ENCODE measurements at regions not wholly inside any gene's neighbourhood (a gene's known extent, or its start where the extent isn't known, plus 50 kb on each side); places are given as distances from the start of the nearest gene placed in this dataset.

DNA sequence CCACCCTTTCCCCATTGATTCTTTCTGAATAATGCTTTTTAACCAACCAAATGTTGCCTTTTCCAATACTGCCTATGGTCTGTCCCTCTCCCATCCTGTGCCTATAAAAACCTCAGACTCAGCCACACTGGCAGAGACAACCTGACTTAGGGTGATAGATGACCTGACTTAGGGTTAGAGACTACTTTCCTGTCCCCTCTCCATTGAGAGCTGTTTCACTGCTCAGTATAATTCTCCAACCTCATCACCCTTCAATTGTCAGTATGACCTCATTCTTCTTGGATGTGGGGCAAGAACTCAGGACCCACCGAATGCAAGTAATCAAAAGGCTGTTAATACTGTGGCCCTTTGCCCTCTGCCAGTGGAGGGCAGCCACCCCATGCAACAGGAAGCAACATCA lies 182.3 kb upstream of the STK17B start:
- Histone ChIP-seq H3K27me3 (ENCODE audit: low read depth) (no peaks in the 10 kb centered on the region), H3K4me1 (no peaks in the 10 kb centered on the region), H3K4me3 (no peak overlapping the region), H3K9me3 (no peaks in the 10 kb centered on the region), H3K36me3 (replicated peaks) (no peaks in the 10 kb centered on the region)
- in situ Hi-C loops (cut with MboI; ENCODE audit: low sequenced_read_pairs), result no loop called here
- no peak for DNase-seq (ENCODE audit: low spot score in 2 of 2)

DNA sequence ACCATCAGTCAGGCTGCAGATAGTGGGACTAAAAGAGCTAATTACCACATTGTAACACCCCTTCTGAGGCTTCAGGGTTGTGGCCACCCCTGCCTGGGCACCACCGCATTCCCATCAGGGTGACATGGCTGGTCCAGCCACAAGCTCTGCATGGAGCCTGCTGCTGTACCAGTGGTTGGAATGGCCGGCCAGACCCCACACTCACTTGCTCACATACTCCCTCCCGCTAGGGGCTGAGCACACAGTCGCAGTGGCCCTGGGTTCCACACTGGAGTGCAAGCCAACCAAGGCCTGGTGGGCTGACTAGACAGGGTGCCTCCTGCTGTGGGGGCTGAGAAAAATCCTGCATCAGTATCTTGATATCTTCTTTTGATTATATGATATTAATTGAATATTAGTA lies 182.8 kb upstream of the STK17B start:
- in situ Hi-C loops (cut with MboI; ENCODE audit: low sequenced_read_pairs), result no loop called here
- Histone ChIP-seq H3K27me3 (ENCODE audit: low read depth) (no peaks in the 10 kb centered on the region), H3K4me3 (no peak overlapping the region), H3K36me3 (replicated peaks) (no peaks in the 10 kb centered on the region), H3K4me1 (no peaks in the 10 kb centered on the region), H3K9me3 (no peaks in the 10 kb centered on the region)
- no peak for DNase-seq (ENCODE audit: low spot score in 2 of 2)

DNA sequence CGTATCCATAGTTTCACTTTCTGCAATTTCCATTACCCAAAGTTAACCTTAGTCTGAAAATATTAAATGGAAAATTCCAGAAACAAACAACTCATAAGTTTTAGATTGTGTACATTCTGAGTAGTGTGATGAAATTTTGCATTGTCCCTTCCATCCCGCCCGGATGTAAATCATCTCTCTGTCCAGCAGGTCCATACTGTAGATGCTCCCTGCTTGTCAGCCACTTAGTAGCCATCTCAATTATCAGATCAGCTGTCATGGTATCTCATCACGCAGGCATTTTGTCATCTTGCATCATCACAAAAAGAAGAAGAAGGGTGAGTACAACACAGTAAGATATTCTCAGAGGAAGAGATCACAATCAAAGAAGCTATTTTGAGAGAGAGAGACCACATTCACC lies 185.0 kb upstream of the STK17B start:
- in situ Hi-C loops (cut with MboI; ENCODE audit: low sequenced_read_pairs), result no loop called here
- Histone ChIP-seq H3K4me3 (no peak overlapping the region), H3K27me3 (ENCODE audit: low read depth) (no peaks in the 10 kb centered on the region), H3K36me3 (replicated peaks) (no peaks in the 10 kb centered on the region), H3K4me1 (no peaks in the 10 kb centered on the region), H3K9me3 (no peaks in the 10 kb centered on the region)
- DNase-seq (ENCODE audit: low spot score in 2 of 2), result no peak

DNA sequence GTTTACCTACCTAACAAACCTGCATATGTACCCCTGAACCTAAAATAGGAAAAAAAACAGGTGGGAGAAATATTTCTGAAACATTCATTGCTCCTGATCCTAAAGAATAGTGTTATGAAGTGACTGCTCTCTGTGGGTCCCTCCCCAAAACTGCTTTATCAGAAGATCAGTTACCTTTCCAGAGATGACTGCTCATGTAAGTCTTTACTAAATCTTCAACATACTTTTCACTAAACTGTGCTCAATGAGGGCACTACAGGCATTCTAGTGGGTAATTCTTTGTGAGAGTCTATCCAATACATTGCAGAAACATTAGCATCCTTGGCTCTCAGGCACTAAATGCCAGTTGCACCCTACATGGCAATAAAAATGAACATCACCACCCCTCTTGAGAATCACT lies 189.3 kb upstream of the STK17B start:
- in situ Hi-C loops (cut with MboI; ENCODE audit: low sequenced_read_pairs), result no loop called here
- no peak for DNase-seq (ENCODE audit: low spot score in 2 of 2)

DNA sequence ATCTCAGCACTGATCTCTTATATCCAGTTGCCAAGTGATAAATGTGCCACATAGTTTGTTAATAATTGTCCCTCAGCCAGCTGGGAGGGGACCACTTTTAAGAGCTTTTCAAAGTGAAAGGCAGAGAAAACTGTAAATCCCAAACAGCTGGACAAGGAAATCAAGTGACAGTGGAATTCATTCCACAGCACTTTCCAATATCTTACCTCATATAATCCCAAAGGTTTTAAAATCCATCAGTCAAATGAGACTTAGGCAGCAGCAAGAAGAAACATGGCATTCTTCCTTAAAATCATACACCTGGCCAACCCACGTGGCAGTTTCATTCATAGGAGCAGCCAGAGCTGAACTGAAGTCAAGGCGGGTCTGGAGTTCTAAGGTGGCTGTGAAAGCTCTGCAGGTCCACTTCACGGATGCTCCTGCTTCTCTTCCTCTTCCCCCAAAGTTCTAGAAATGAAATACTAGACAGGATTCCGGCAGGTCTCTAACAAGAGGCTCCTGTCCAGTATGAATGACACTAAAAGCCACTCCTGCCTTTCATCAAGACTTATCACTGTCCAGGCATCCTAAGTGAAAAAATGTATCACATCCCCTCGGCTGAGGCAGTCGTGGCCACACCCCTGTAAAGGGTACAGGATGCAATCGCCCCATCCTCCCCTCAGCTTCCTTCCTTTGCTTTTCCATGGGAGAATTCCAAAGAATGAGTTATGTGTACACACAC lies 190.4 kb upstream of the STK17B start:
- H3K4me1 ChIP-seq, result no peaks in the 10 kb centered on the region
- in situ Hi-C loops (cut with MboI; ENCODE audit: low sequenced_read_pairs), result no loop called here
- DNase-seq (ENCODE audit: low spot score in 2 of 2), result no peak
- no peaks in the 10 kb centered on the region for H3K36me3 ChIP-seq (replicated peaks)
- H3K4me3 ChIP-seq, result no peak overlapping the region
- H3K9me3 ChIP-seq, result no peaks in the 10 kb centered on the region
- no peaks in the 10 kb centered on the region; the same call in 1 of the 2 replicates for H3K27me3 ChIP-seq (ENCODE audit: low read depth)

More for the DNA sequence above, 189.3 kb upstream of the STK17B start:
- Histone ChIP-seq H3K4me1 (no peaks in the 10 kb centered on the region), H3K27me3 (ENCODE audit: low read depth) (no peaks in the 10 kb centered on the region; the same call in 1 of the 2 replicates), H3K36me3 (replicated peaks) (no peaks in the 10 kb centered on the region), H3K4me3 (no peak overlapping the region), H3K9me3 (no peaks in the 10 kb centered on the region)

DNA sequence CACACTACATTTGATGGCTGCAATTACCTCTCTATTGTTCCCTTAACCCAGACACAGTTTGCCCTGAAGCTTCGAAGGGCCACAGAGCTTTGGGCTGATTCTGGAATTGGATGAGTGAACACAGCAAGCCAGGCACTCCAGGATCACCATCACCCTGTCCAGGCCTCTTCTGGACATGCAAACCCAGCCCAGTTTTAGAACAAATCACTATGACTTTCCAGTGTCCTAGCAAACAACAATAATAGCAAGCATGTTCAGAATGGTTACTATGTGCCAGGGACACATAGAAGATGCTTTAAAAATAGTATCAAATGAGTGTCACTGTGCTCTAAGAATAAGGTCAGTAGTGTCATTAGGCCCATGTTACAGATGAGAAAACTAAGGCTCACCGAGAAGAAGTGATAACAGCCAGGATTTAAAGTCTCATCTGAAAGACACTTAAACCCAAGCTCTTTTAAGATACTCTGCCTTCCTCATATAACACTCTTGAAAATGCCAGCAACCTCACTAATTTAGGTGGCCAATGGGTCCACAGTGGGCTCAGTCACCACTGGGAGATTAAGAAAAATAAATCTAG lies 191.7 kb upstream of the STK17B start:
- no peaks in the 10 kb centered on the region for H3K9me3 ChIP-seq
- in situ Hi-C loops (cut with MboI; ENCODE audit: low sequenced_read_pairs), result no loop called here
- no peak for DNase-seq (ENCODE audit: low spot score in 2 of 2)
- H3K27me3 ChIP-seq (ENCODE audit: low read depth), result no peaks in the 10 kb centered on the region; the same call in 1 of the 2 replicates
- no peaks in the 10 kb centered on the region for H3K4me1 ChIP-seq
- no peaks in the 10 kb centered on the region for H3K36me3 ChIP-seq (replicated peaks)
- H3K4me3 ChIP-seq, result no peak overlapping the region

DNA sequence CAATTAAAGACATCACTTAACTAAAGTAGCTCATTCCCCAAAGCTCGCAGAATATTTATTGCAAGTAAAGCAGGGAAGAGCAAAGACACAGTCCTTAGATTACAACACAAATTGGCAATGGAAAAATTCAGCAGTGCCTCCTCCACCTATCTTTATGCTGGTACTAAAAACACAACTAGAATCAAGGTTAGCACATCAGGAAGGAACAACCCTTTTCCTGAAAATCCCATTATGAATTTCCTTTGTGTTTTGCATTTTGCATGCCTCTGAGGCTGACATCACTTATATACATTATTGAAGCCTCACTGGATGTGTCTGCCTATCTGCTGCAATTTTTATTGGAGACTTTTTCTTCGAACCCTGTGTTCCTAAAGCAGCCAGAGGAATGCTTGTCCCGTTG lies 193.8 kb upstream of the STK17B start:
- Histone ChIP-seq H3K4me1 (no peaks in the 10 kb centered on the region), H3K9me3 (no peaks in the 10 kb centered on the region), H3K4me3 (no peak overlapping the region), H3K36me3 (replicated peaks) (no peaks in the 10 kb centered on the region), H3K27me3 (ENCODE audit: low read depth) (no peaks in the 10 kb centered on the region; the same call in 1 of the 2 replicates)
- no peak for DNase-seq (ENCODE audit: low spot score in 2 of 2)
- in situ Hi-C loops (cut with MboI; ENCODE audit: low sequenced_read_pairs), result no loop called here

DNA sequence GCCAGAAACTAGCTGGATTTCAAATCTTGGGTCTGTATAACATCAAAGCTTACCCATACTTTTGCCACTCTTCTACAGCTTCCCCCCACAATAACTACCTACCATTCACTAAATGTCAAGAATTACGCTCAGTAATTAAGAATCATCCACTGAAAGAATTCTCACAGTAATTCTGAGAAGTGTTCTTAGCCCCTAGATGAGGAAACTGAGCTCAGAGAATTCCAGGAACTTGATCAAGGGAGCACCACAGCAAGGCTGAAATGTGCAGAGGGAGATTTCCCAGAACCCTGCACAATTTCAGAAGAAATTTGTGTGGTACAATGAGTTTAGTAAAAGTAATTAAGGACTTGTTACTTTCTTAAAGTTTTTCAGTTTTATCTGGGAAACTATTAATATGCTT lies 194.5 kb upstream of the STK17B start:
- Histone ChIP-seq H3K9me3 (no peaks in the 10 kb centered on the region), H3K4me3 (no peak overlapping the region), H3K36me3 (replicated peaks) (no peaks in the 10 kb centered on the region), H3K27me3 (ENCODE audit: low read depth) (no peaks in the 10 kb centered on the region; the same call in 1 of the 2 replicates), H3K4me1 (no peaks in the 10 kb centered on the region)
- DNase-seq (ENCODE audit: low spot score in 2 of 2), result no peak
- in situ Hi-C loops (cut with MboI; ENCODE audit: low sequenced_read_pairs), result no loop called here

DNA sequence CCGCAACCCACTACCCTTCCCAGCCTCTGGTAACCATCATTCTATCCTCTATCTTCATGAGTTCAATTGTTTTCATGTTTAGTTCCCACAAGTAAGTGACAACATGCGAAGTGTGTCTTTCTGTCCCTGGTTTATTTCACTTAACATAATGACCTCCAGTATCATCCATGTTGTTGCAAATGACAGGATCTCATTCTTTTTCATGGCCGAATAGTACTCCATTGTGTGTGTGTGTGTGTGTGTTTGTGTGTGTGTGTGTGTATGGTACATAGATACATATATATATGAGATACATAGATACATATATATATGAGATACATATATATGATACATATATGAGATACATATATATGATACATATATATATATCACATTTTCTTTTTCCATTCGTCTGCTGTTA lies 196.3 kb upstream of the STK17B start:
- no peaks in the 10 kb centered on the region for H3K9me3 ChIP-seq
- H3K36me3 ChIP-seq (replicated peaks), result no peaks in the 10 kb centered on the region
- no peak for DNase-seq (ENCODE audit: low spot score in 2 of 2)
- in situ Hi-C loops (cut with MboI; ENCODE audit: low sequenced_read_pairs), result no loop called here
- no peak overlapping the region for H3K4me3 ChIP-seq
- H3K4me1 ChIP-seq, result no peaks in the 10 kb centered on the region
- H3K27me3 ChIP-seq (ENCODE audit: low read depth), result no peaks in the 10 kb centered on the region; the same call in 1 of the 2 replicates

DNA sequence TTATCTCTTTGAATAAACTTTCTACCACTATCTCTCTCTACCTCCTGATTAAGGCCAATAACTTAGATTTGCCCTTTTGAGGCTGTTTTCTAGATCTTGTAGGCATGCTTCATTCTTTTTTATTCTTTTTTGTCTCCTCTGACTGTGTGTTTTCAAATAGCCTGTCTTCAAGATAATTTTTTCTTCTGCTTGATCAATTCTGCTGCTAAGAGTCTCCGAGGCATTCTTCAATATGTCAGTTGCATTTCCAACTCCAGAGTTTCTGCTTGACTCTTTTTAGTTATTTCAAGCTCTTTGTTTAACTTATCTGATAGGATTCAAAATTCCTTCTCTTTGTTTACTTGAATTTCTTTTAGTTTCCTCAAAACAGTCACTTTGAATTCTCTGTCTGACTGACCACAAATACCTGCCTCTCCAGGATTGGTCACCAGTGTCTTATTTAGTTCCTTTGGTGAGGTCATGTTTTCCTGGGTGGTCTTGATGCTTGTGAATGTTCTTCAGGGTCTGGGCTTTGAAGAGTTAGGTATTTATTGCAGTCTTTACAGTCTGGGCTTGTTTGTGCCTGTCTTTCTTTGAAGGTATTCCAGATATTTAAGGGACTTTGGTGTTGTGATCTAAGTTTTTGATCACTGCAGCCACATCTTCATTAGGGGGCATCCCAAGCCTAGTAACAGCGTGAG lies 197.3 kb upstream of the STK17B start:
- DNase-seq (ENCODE audit: low spot score in 2 of 2), result no peak
- H3K27me3 ChIP-seq (ENCODE audit: low read depth), result no peaks in the 10 kb centered on the region; the same call in 1 of the 2 replicates
- H3K9me3 ChIP-seq, result no peaks in the 10 kb centered on the region
- in situ Hi-C loops (cut with MboI; ENCODE audit: low sequenced_read_pairs), result no loop called here
- no peak overlapping the region for H3K4me3 ChIP-seq
- no peaks in the 10 kb centered on the region for H3K36me3 ChIP-seq (replicated peaks)
- H3K4me1 ChIP-seq, result no peaks in the 10 kb centered on the region

DNA sequence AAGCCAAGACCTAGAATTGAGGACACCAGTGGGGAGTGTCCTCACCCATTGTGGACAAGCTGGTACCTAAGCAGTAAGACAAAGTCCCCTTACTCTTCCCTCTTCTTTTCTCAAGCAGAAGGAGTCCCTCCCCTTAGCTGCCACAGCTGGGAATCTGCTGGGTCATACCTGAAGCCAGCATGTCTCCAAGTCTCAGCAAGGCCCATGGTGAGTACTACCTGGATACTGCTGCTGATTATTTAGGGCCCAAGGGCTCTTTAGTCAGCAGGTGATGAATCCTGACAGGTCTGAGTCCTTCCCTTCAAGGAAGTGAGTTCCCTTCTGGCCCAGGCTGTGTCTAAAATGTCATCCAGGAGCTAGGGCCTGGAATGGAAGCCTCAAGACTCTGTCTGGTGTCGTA lies 198.6 kb upstream of the STK17B start:
- H3K4me1 ChIP-seq, result no peaks in the 10 kb centered on the region
- no peak for DNase-seq (ENCODE audit: low spot score in 2 of 2)

DNA sequence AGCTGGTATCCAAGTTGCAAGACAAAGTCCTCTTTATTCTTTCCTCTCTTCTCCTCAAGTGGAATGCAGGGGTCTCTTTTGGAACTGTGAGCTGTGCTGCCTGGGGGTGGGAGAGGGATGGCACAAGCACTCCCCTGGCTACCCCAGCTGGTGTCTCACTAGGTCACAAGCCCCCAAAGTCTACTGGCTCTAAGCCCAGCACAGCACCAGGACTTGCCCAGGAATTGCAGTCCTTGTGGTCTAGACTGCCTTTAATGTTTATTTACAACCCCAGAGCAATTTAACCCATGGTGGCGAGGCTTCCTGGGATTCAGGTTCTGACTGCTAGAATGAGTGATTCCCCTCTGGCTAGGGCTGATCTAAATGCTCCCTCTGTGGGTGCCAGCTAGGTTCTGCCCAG lies 199.0 kb upstream of the STK17B start:
- no peaks in the 10 kb centered on the region for H3K4me1 ChIP-seq
- H3K9me3 ChIP-seq, result no peaks in the 10 kb centered on the region
- H3K27me3 ChIP-seq (ENCODE audit: low read depth), result no peaks in the 10 kb centered on the region
- in situ Hi-C loops (cut with MboI; ENCODE audit: low sequenced_read_pairs), result no loop called here
- H3K36me3 ChIP-seq (replicated peaks), result no peaks in the 10 kb centered on the region
- no peak overlapping the region for H3K4me3 ChIP-seq
- no peak for DNase-seq (ENCODE audit: low spot score in 2 of 2)

More for the DNA sequence above, 198.6 kb upstream of the STK17B start:
- Histone ChIP-seq H3K9me3 (no peaks in the 10 kb centered on the region), H3K27me3 (ENCODE audit: low read depth) (no peaks in the 10 kb centered on the region), H3K4me3 (no peak overlapping the region), H3K36me3 (replicated peaks) (no peaks in the 10 kb centered on the region)
- in situ Hi-C loops (cut with MboI; ENCODE audit: low sequenced_read_pairs), result no loop called here

DNA sequence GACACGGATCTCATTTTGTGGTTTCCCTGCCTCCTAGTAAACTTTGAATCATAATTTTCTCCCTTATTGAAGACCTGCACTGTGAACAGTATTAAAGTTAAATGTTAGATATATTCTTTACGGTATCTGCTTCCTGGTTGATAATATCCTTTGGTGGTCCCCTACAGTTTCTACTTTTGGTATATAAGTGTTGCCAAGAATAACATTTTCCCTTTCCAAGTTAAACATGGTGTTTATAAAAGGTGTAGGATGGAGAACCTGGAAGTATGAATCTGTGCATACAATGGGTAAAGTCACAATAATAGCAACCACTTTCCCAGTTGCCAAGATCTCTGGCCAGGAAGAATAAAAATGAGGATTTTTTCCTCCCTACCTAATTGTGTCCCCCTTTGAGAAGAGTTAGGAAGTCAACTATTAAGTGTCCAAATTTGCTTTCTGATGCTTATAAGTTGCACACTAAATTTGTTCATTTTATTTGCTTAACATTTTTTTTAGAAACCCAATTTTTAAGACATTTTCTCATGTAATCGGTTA lies 201.0 kb upstream of the STK17B start:
- Histone ChIP-seq H3K4me3 (no peak overlapping the region), H3K27me3 (ENCODE audit: low read depth) (no peaks in the 10 kb centered on the region), H3K4me1 (no peaks in the 10 kb centered on the region), H3K9me3 (no peaks in the 10 kb centered on the region), H3K36me3 (replicated peaks) (no peaks in the 10 kb centered on the region)
- in situ Hi-C loops (cut with MboI; ENCODE audit: low sequenced_read_pairs), result no loop called here
- DNase-seq (ENCODE audit: low spot score in 2 of 2), result no peak

Measured in HAP-1 (cell line).